Panc1 (cell line): ENCODE measurements at regions not wholly inside any gene's neighbourhood (a gene's known extent, or its start where the extent isn't known, plus 50 kb on each side); places are given as distances from the start of the nearest gene placed in this dataset.

ENCODE experiments used
- ATAC-seq: fragments of 200-7000 bp; cut with Tn5 transposase; 2 replicates; pipeline ENCODE4 v1.9.1; 2020; ENCODE audit warnings: mild to moderate bottlenecking, moderate library complexity
- BruUV-seq: library from RNA; stranded (reverse); fragments of 400-500 nt; replicated peaks from 2 replicates; lab custom pipeline; 2021; lab: Mats Ljungman, UMichigan
- CTCF ChIA-PET: fragments of 300-600 bp; sonication (Branson Sonifier 250); formaldehyde crosslinking; loops from one replicate; lab custom pipeline; 2022; ENCODE audit warnings: antibody characterized with exemption; lab: Charles Lee
- POLR2A ChIA-PET: fragments of 300-600 bp; sonication (Branson Sonifier 250); formaldehyde crosslinking; loops from one replicate; lab custom pipeline; 2022; ENCODE audit warnings: antibody characterized with exemption; lab: Charles Lee
- DNase-seq: peaks from one replicate; pipeline ENCODE4 v3.0.0-alpha.2; 2010; ENCODE audit warnings: low read depth, low spot score
- H3K27ac ChIP-seq: 2 replicates; pipeline ENCODE4 v1.5.1; 2011; ENCODE audit warnings: mild to moderate bottlenecking, low read length, inconsistent platforms
- H3K27me3 ChIP-seq: fragments of 200-500 bp; sonication (Bioruptor generic); 2 replicates; pipeline ENCODE4 v1.6.0; 2014; ENCODE audit warnings: low read length, inconsistent platforms; ENCODE audit not compliant: control insufficient read depth, insufficient read depth
- H3K36me3 ChIP-seq: fragments of 200-500 bp; sonication (Bioruptor generic); 2 replicates; pipeline ENCODE4 v1.5.1; 2014; ENCODE audit warnings: inconsistent platforms, mild to moderate bottlenecking, low read length, moderate library complexity; ENCODE audit not compliant: control insufficient read depth, insufficient read depth
- H3K4me1 ChIP-seq: 2 replicates; pipeline ENCODE4 v1.5.1; 2011; ENCODE audit warnings: inconsistent platforms, mild to moderate bottlenecking, low read length, moderate library complexity; ENCODE audit not compliant: control insufficient read depth, insufficient read depth
- H3K4me3 ChIP-seq, 2 experiments: 2 replicates each; pipeline ENCODE4 v1.5.1; 2011 to 2012; ENCODE audit warnings: low read depth in 2 of 2, low read length in 2 of 2, mild to moderate bottlenecking in 2 of 2, inconsistent platforms in 1 of 2, moderate library complexity in 1 of 2
- H3K9me3 ChIP-seq: fragments of 200-500 bp; sonication (Bioruptor generic); 2 replicates; pipeline ENCODE4 v1.5.1; 2014; ENCODE audit warnings: low read depth, mild to moderate bottlenecking, inconsistent platforms, low read length, moderate library complexity; ENCODE audit not compliant: control insufficient read depth, insufficient read depth
- CTCF ChIP-seq: fragments of 450-650 bp; IDR thresholded peaks from 2 replicates; pipeline ENCODE4 v1.5.1; 2017; ENCODE audit warnings: mild to moderate bottlenecking
- POLR2AphosphoS5 ChIP-seq: IDR thresholded peaks from 2 replicates; pipeline ENCODE4 v1.6.1; 2012; ENCODE audit warnings: mild to moderate bottlenecking, low read depth, low read length, moderate library complexity
- REST ChIP-seq, 2 experiments: IDR thresholded peaks; 2 replicates each; pipeline ENCODE4 v1.6.1; 2011 to 2012; ENCODE audit warnings: low read depth in 2 of 2, control low read depth in 1 of 2, low read length in 1 of 2, mild to moderate bottlenecking in 1 of 2, moderate library complexity in 1 of 2; ENCODE audit not compliant: insufficient read depth in 1 of 2
- SIN3A ChIP-seq: IDR thresholded peaks from 2 replicates; pipeline ENCODE4 v1.6.1; 2012; ENCODE audit warnings: low read depth, mild to moderate bottlenecking, low read length, moderate library complexity, borderline replicate concordance; ENCODE audit not compliant: insufficient read depth
- TCF7L2 ChIP-seq: IDR thresholded peaks from 2 replicates; pipeline ENCODE4 v1.6.1; 2011; ENCODE audit warnings: mild to moderate bottlenecking, low read depth, low read length, inconsistent platforms
- in situ Hi-C: cut with HindIII; loops from 2 replicates; pipeline ENCODE4 v1.10.0; 2016; ENCODE audit warnings: low sequenced_read_pairs, low pct_unique_long_range_greater_than_20kb
- intact Hi-C: fragments of 100-400 bp; cut with micrococcal nuclease; formaldehyde crosslinking; loops from one replicate; pipeline ENCODE4 v1.10.0; 2022; ENCODE audit not compliant: unreplicated experiment

- in situ Hi-C loops (no loop called here), intact Hi-C loops (no loop called here)
- no peaks in the 10 kb centered on the region for H3K9me3 ChIP-seq
- H3K4me1 ChIP-seq = no peaks in the 10 kb centered on the region
- no peaks in the 10 kb centered on the region; the same call in 1 of the 2 replicates for H3K36me3 ChIP-seq
- no peak for DNase-seq
- ATAC-seq = no peak
- H3K27me3 ChIP-seq = peaks cover 10% of the 10 kb centered on the region; the same call in 1 of the 2 replicates
- TF ChIP-seq CTCF = no peak
- TF ChIP-seq REST (IDR thresholded peaks at IDR 0.05; ENCODE audit: insufficient read depth in 1 of 2, low read depth in 2 of 2, low read length in 1 of 2) = no peak
- no peak for TF ChIP-seq POLR2AphosphoS5
- TF ChIP-seq TCF7L2 = no peak
- TF ChIP-seq SIN3A = no peak
- H3K27ac ChIP-seq = no peak overlapping the region
- no TSS peak for BruUV-seq
- H3K4me3 ChIP-seq = no peak overlapping the region
- CTCF ChIA-PET = no interaction called here
- POLR2A ChIA-PET = no interaction called here
Measured at GRCh38 chr1:18546026-18546425, 65.3 kb downstream of the KLHDC7A start.

GRCh38 chr1:18547460-18547859 is 66.7 kb downstream of the KLHDC7A start:
- POLR2A ChIA-PET = no interaction called here
- CTCF ChIA-PET = no interaction called here
- no peak for ATAC-seq
- H3K27ac ChIP-seq = no peak overlapping the region
- TF ChIP-seq REST (IDR thresholded peaks at IDR 0.05; ENCODE audit: insufficient read depth in 1 of 2, low read depth in 2 of 2, low read length in 1 of 2) (no peak), SIN3A (no peak)
- no peaks in the 10 kb centered on the region; the same call in 1 of the 2 replicates for H3K36me3 ChIP-seq
- intact Hi-C loops = no loop called here
- no peaks in the 10 kb centered on the region for H3K9me3 ChIP-seq
- no peak overlapping the region for H3K4me3 ChIP-seq
- H3K4me1 ChIP-seq = no peaks in the 10 kb centered on the region
- peaks cover 10% of the 10 kb centered on the region; the same call in 1 of the 2 replicates for H3K27me3 ChIP-seq
- DNase-seq = no peak
- BruUV-seq = no TSS peak
- in situ Hi-C loops = no loop called here
